Prostate gland (tissue), 2 donors: ENCODE measurements at regions not wholly inside any gene's neighbourhood (a gene's known extent, or its start where the extent isn't known, plus 50 kb on each side); places are given as distances from the start of the nearest gene placed in this dataset.

ENCODE experiments used
- DNase-seq: peaks from one replicate; pipeline ENCODE4 v3.0.0-alpha.2; 2019; ENCODE audit warnings: low spot score
- H3K27ac ChIP-seq, 2 donors: fragments of 200-600 bp; sonication (generic); 2 replicates each; pipeline ENCODE4 v1.5.1; 2017 to 2019
- H3K27me3 ChIP-seq: fragments of 200-600 bp; sonication (generic); replicated peaks from 2 replicates; pipeline ENCODE4 v1.5.1; 2019; ENCODE audit not compliant: insufficient read depth
- H3K36me3 ChIP-seq, 2 donors: fragments of 200-600 bp; sonication (generic); 1 replicate in 1 of 2; 2 replicates in 1 of 2; pipeline versions ENCODE4 v1.5.1 to v1.8.1; 2017 to 2019
- H3K4me1 ChIP-seq: fragments of 200-600 bp; sonication (generic); replicated peaks from 2 replicates; pipeline ENCODE4 v1.5.1; 2019
- H3K4me3 ChIP-seq, 2 donors: fragments of 200-600 bp; sonication (generic); 2 replicates each; pipeline ENCODE4 v1.5.1; 2017 to 2019
- H3K9me3 ChIP-seq: fragments of 200-600 bp; sonication (generic); 2 replicates; pipeline ENCODE4 v1.5.1; 2017
- POLR2A ChIP-seq: fragments of 450-650 bp; IDR thresholded peaks from one replicate; pipeline ENCODE4 v1.6.1; 2016; ENCODE audit warnings: antibody characterized with exemption, mild to moderate bottlenecking
- POLR2AphosphoS5 ChIP-seq: sonication (generic); formaldehyde crosslinking; IDR thresholded peaks from one replicate; pipeline ENCODE4 v1.6.1; 2017; ENCODE audit warnings: antibody characterized with exemption
- WGBS: methylation state at CpG from one replicate; pipeline ENCODE4 v1.1.5; 2018; 5-methylcytosine and 5-hydroxymethylcytosine counted together
- intact Hi-C: fragments of 100-400 bp; cut with DNase I; formaldehyde crosslinking; loops from one replicate; pipeline ENCODE4 v1.14.2; 2022
- TF ChIP-seq, protein P1 (sequence below), 4 experiments: fragments of 200-600 bp in 2 of 4; fragments of 450-650 bp in 2 of 4; sonication (generic) in 2 of 4; IDR thresholded peaks; 1 replicate in 3 of 4; 2 replicates in 1 of 4; pipeline ENCODE4 v1.5.1; 2016 to 2019; ENCODE audit warnings: antibody characterized with exemption in 4 of 4, mild to moderate bottlenecking in 2 of 4, moderate library complexity in 2 of 4

DNA sequence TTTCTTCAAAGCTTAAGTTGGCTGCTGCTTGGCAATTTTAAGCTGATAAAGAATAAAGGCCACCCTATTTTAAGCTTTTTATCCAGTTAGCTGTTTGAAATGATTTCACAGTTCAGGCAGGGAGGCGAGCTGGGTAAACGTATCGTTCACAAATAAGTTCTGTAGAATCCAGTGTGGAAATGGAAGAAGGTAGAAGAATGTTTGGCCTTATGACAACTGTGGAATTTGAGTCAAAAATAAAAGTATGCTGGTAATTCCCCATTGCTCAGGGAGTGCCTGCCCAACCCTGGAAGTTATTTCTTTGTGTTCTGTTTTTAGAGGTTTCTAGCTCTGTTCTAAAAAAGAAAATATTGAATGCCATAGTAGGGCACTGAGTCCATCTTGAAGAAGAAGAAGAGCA is 113.1 kb downstream of the ARL4A start:
- Histone ChIP-seq H3K27me3 (no peaks in the 10 kb centered on the region), H3K9me3 (no peaks in the 10 kb centered on the region), H3K27ac (no peak overlapping the region), H3K4me1 (peaks cover 4% of the 10 kb centered on the region), H3K4me3 (no peak overlapping the region), H3K36me3 (no peaks in the 10 kb centered on the region)
- DNase-seq: no peak
- 72% methylated on average over 3 of the region's 3 CpGs for WGBS
- no peak for TF ChIP-seq POLR2AphosphoS5
- TF ChIP-seq, protein P1, sequence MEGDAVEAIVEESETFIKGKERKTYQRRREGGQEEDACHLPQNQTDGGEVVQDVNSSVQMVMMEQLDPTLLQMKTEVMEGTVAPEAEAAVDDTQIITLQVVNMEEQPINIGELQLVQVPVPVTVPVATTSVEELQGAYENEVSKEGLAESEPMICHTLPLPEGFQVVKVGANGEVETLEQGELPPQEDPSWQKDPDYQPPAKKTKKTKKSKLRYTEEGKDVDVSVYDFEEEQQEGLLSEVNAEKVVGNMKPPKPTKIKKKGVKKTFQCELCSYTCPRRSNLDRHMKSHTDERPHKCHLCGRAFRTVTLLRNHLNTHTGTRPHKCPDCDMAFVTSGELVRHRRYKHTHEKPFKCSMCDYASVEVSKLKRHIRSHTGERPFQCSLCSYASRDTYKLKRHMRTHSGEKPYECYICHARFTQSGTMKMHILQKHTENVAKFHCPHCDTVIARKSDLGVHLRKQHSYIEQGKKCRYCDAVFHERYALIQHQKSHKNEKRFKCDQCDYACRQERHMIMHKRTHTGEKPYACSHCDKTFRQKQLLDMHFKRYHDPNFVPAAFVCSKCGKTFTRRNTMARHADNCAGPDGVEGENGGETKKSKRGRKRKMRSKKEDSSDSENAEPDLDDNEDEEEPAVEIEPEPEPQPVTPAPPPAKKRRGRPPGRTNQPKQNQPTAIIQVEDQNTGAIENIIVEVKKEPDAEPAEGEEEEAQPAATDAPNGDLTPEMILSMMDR (IDR thresholded peaks at IDR 0.05): no peak
- TF ChIP-seq POLR2A: no peak
- intact Hi-C loops: no loop called here

DNA sequence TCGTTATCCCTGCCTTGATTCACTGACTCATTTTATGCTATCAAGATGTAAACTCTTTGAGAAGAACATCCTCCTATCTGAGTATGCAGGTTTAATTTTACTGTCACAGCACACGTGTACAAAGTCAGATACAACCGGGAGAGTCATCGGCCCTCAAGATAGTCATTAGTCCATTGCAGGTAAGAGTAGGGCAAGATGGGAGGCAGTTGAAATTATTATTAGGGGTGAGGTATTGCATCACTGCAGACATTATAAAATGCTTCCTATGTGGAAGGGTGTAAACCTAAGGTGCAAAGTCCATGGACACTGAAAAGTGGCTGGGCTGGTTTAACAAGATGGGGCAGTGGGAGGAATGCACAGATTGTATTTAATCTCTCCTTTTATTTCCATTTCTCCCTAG is 113.7 kb downstream of the ARL4A start:
- H3K4me3 ChIP-seq: no peak overlapping the region
- peaks cover 4% of the 10 kb centered on the region for H3K4me1 ChIP-seq
- TF ChIP-seq POLR2A (no peak), POLR2AphosphoS5 (no peak)
- TF ChIP-seq, protein P1 (IDR thresholded peaks at IDR 0.05): no peak
- intact Hi-C loops: no loop called here
- no peaks in the 10 kb centered on the region for H3K36me3 ChIP-seq
- no peaks in the 10 kb centered on the region for H3K27me3 ChIP-seq
- H3K9me3 ChIP-seq: no peaks in the 10 kb centered on the region
- DNase-seq: peak; percentile 17
- WGBS: 73% methylated on average over 4 of the region's 4 CpGs
- no peak overlapping the region for H3K27ac ChIP-seq

- H3K27ac ChIP-seq: no peak overlapping the region
- no peak for DNase-seq
- H3K9me3 ChIP-seq: no peaks in the 10 kb centered on the region
- H3K27me3 ChIP-seq: no peaks in the 10 kb centered on the region
- intact Hi-C loops: no loop called here
- TF ChIP-seq POLR2AphosphoS5: no peak
- TF ChIP-seq, protein P1 (IDR thresholded peaks at IDR 0.05): no peak
- no peak for TF ChIP-seq POLR2A
- H3K4me1 ChIP-seq: peaks cover 4% of the 10 kb centered on the region
- 55% methylated on average over 2 of the region's 2 CpGs for WGBS
- H3K4me3 ChIP-seq: no peak overlapping the region
- no peaks in the 10 kb centered on the region for H3K36me3 ChIP-seq
These were observed 114.6 kb downstream of the ARL4A start for GRCh38 chr7:12802070-12802469.

- 47% methylated on average over 7 of the region's 7 CpGs for WGBS
- Histone ChIP-seq H3K27me3 (no peaks in the 10 kb centered on the region), H3K9me3 (no peaks in the 10 kb centered on the region), H3K4me3 (no peak overlapping the region), H3K27ac (no peak overlapping the region), H3K36me3 (no peaks in the 10 kb centered on the region), H3K4me1 (peaks cover 4% of the 10 kb centered on the region)
- intact Hi-C loops: no loop called here
- no peak for DNase-seq
- TF ChIP-seq POLR2AphosphoS5: peak; percentile 12
- TF ChIP-seq, protein P1 (IDR thresholded peaks at IDR 0.05): no peak
These were observed 116.1 kb downstream of the ARL4A start for GRCh38 chr7:12803542-12803941.

DNA sequence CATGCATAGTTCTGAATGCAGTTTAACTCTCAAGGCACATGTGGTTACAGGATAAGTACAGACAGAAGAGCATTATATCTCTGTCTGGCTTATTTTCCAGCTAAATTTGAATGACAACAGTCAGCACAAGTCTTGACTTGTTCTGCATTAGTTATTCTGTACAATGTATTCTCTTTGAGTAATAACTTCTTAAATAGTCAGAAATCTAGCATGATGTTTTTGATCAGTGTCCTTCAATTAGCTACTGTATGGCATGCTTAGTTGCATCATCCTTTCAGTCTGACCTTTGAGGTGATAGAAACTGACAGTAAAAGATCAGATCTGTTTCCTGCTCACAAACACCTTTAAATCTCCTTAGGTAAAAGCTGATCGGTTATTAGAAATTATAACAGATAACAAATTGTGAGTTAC is 118.1 kb downstream of the ARL4A start:
- 83% methylated on average over 1 of the region's 1 CpG for WGBS
- intact Hi-C loops: no loop called here

More for the DNA sequence above, 118.1 kb downstream of the ARL4A start:
- no peaks in the 10 kb centered on the region for H3K9me3 ChIP-seq
- no peak overlapping the region for H3K27ac ChIP-seq
- H3K27me3 ChIP-seq: no peaks in the 10 kb centered on the region
- TF ChIP-seq POLR2A: no peak
- TF ChIP-seq, protein P1 (IDR thresholded peaks at IDR 0.05): no peak
- TF ChIP-seq POLR2AphosphoS5: no peak
- DNase-seq: no peak
- H3K36me3 ChIP-seq: no peaks in the 10 kb centered on the region
- no peak overlapping the region for H3K4me3 ChIP-seq
- peaks cover 4% of the 10 kb centered on the region for H3K4me1 ChIP-seq
